ENCODE measurements at regions not wholly inside any gene's neighbourhood (a gene's known extent, or its start where the extent isn't known, plus 50 kb on each side); places are given as distances from the start of the nearest gene placed in this dataset.
A peak's percentile ranks its signal among the peaks of the same experiment; 100 is the strongest.

GRCh38 chr9:708551-709432 lies 132.7 kb upstream of the DMRT1 start (continued):
- TF ChIP-seq ZNF280B (CRISPR knock-in tag; IDR thresholded peaks at IDR 0.05; ENCODE audit: borderline replicate concordance) (no peak), ZFP90 (CRISPR knock-in tag; IDR thresholded peaks at IDR 0.05; ENCODE audit: borderline replicate concordance) (no peak), ISL2 (CRISPR knock-in tag; IDR thresholded peaks at IDR 0.05) (peak; percentile 92), CHD4 (IDR thresholded peaks at IDR 0.05; ENCODE audit: borderline replicate concordance, low read length) (peak; percentile 35; the same call in 1 of the 2 replicates), SP140L (CRISPR knock-in tag; IDR thresholded peaks at IDR 0.05; ENCODE audit: borderline replicate concordance) (peak; percentile 64; the same call in 1 of the 2 replicates), MNT (IDR thresholded peaks at IDR 0.05) (0 out of 2 replicates have a peak, but pooled peaks have one; percentile 26), FUBP1 (CRISPR knock-in tag; IDR thresholded peaks at IDR 0.05; ENCODE audit: borderline replicate concordance) (no peak), ZNF670 (CRISPR knock-in tag; IDR thresholded peaks at IDR 0.05; ENCODE audit: borderline replicate concordance) (no peak), ZNF430 (CRISPR knock-in tag; IDR thresholded peaks at IDR 0.05) (0 out of 2 replicates have a peak, but pooled peaks have one; percentile 20), SATB2 (CRISPR knock-in tag; IDR thresholded peaks at IDR 0.05) (peak; percentile 33; the same call in 1 of the 2 replicates), MLXIP (CRISPR knock-in tag; IDR thresholded peaks at IDR 0.05; ENCODE audit: borderline replicate concordance) (peak; percentile 24; the same call in 1 of the 2 replicates), MXD4 (CRISPR knock-in tag; IDR thresholded peaks at IDR 0.05) (peak; percentile 25; the same call in 1 of the 2 replicates), GFI1 (CRISPR knock-in tag; IDR thresholded peaks at IDR 0.05; ENCODE audit: borderline replicate concordance) (peak; percentile 27; the same call in 1 of the 2 replicates), TRIM22 (IDR thresholded peaks at IDR 0.05) (no peak), CBX1 (IDR thresholded peaks at IDR 0.05; ENCODE audit: low read depth) (no peak), ZNF34 (CRISPR knock-in tag; IDR thresholded peaks at IDR 0.05; ENCODE audit: borderline replicate concordance) (no peak), HNRNPH1 (optimal IDR thresholded peaks at IDR 0.05; ENCODE audit: low read depth, low read length) (no peak), TCF7 (IDR thresholded peaks at IDR 0.05; ENCODE audit: low read depth) (peak; percentile 78), ASH2L (IDR thresholded peaks at IDR 0.05; ENCODE audit: insufficient read length, low read depth, low read length) (peak; percentile 25)

All from HepG2 (cell line).